T-helper 17 cell (primary cell): ENCODE measurements at regions not wholly inside any gene's neighbourhood (a gene's known extent, or its start where the extent isn't known, plus 50 kb on each side); places are given as distances from the start of the nearest gene placed in this dataset.
A peak's percentile ranks its signal among the peaks of the same experiment; 100 is the strongest.
"Not testable (repeated sequence)": the region's sequence is repeated elsewhere in the genome, so short reads cannot be mapped to it uniquely, and the experiment has no call there.

Source experiments
- ATAC-seq: fragments of 150-1000 bp; cut with Tn5 transposase; 2 replicates; pipeline ENCODE4 v1.10.0; 2021; ENCODE audit warnings: mild to moderate bottlenecking, moderate library complexity
- DNase-seq, 3 donors: peaks; one replicate each; pipeline versions ENCODE4 v3.0.0 to v3.0.0-alpha.2; 2020 to 2021
- H3K9me3 ChIP-seq: one replicate; pipeline ENCODE4 v1.7.0; 2013; ENCODE audit warnings: low read length, mild to moderate bottlenecking; ENCODE audit not compliant: control insufficient read depth, poor library complexity, severe bottlenecking
- H3K27ac Mint-ChIP-seq: one replicate; pipeline ENCODE4 v1.8.0; 2022; ENCODE audit warnings: mild to moderate bottlenecking, moderate library complexity, mixed read lengths
- H3K27me3 Mint-ChIP-seq: one replicate; pipeline ENCODE4 v1.8.0; 2022; ENCODE audit warnings: mixed read lengths
- H3K36me3 Mint-ChIP-seq: one replicate; pipeline ENCODE4 v1.8.0; 2022; ENCODE audit warnings: low read depth, mixed read lengths
- H3K4me1 Mint-ChIP-seq: one replicate; pipeline ENCODE4 v1.8.0; 2022; ENCODE audit warnings: mild to moderate bottlenecking, mixed read lengths
- H3K4me3 Mint-ChIP-seq: one replicate; pipeline ENCODE4 v1.8.0; 2022; ENCODE audit warnings: mild to moderate bottlenecking, moderate library complexity, mixed read lengths

- H3K4me3 Mint-ChIP-seq: no peak overlapping the region
- peaks cover 33% of the 10 kb centered on the region for H3K27me3 Mint-ChIP-seq
- DNase-seq: no peak
- H3K27ac Mint-ChIP-seq: no peak overlapping the region
- no peaks in the 10 kb centered on the region for H3K9me3 ChIP-seq
- ATAC-seq: no peak
- H3K4me1 Mint-ChIP-seq: peaks cover 4% of the 10 kb centered on the region
- H3K36me3 Mint-ChIP-seq: peaks cover 4% of the 10 kb centered on the region
These were observed 56.5 kb upstream of the PAPSS2 start for GRCh38 chr10:87603196-87603595.

DNA sequence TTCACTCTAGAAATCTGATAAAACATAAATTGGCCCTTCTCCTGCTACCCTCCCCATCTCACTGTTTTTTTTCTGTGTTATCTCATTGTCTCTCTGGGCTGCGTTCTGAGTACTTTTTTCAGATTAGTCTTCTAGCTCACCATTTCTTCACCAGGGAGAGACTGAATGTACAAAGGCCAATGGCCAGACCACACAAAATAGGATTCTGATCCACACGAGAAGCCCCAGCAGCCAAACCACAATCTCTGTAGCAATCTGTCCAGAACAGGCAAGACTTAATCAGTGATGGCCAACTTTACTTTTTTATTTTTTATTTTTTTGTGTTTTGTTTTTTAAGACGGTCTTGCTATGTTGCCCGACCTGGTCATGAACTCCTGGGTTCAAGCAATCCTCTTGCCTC, 55.9 kb upstream of the PAPSS2 start:
- H3K9me3 ChIP-seq: no peaks in the 10 kb centered on the region
- no peak overlapping the region for H3K4me3 Mint-ChIP-seq
- H3K27ac Mint-ChIP-seq: peak overlapping the region; percentile 51
- ATAC-seq: no peak
- peaks cover 4% of the 10 kb centered on the region for H3K36me3 Mint-ChIP-seq
- H3K4me1 Mint-ChIP-seq: peaks cover 4% of the 10 kb centered on the region
- peaks cover 35% of the 10 kb centered on the region for H3K27me3 Mint-ChIP-seq
- DNase-seq: no peak

DNA sequence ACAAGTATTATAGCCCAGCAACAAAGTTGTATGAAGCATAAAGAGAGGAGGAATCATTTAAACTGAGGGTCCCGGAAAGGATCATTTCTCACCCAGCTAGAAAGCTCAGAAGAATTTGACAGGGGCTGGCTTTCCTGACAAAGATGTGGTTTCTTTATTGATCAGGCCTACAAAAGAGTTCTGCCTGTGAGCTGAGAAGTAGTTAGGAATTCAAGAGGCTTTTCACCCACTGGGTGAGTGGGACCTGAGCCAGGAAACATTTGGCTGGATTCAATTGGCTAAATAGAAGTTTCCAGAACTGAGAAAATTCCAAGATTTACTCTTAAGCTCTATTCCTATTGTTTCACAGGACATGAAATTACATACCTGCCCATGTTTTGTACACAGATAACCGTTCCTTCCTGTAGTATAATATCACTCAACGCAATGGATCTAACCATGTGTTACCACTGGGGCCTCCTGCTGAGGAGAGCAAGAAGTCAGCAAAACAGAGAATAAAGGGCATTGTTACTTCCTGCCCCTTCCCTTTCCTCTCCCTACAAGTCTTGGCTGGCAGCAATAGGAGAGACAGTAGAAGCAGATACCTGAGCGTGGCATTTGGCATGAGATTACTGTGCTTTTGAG, 53.9 kb upstream of the PAPSS2 start:
- DNase-seq: no peak
- Mint-ChIP-seq H3K36me3 (peaks cover 4% of the 10 kb centered on the region), H3K4me1 (peaks cover 4% of the 10 kb centered on the region), H3K27ac (no peak overlapping the region), H3K27me3 (peaks cover 36% of the 10 kb centered on the region), H3K4me3 (no peak overlapping the region)
- no peaks in the 10 kb centered on the region for H3K9me3 ChIP-seq
- ATAC-seq: no peak

GRCh38 chr10:87608756-87609155, 50.9 kb upstream of the PAPSS2 start:
- no peak for DNase-seq
- ATAC-seq: no peak
- H3K27me3 Mint-ChIP-seq: peaks cover 23% of the 10 kb centered on the region
- no peak overlapping the region for H3K4me3 Mint-ChIP-seq
- H3K9me3 ChIP-seq: no peaks in the 10 kb centered on the region
- H3K27ac Mint-ChIP-seq: no peak overlapping the region
- peaks cover 4% of the 10 kb centered on the region for H3K36me3 Mint-ChIP-seq
- H3K4me1 Mint-ChIP-seq: no peaks in the 10 kb centered on the region

- not testable (repeated sequence) for H3K4me1 Mint-ChIP-seq, H3K4me3 Mint-ChIP-seq, H3K27ac Mint-ChIP-seq, H3K9me3 ChIP-seq, H3K36me3 Mint-ChIP-seq, DNase-seq, ATAC-seq
- H3K27me3 Mint-ChIP-seq: peaks cover 24% of the 10 kb centered on the region
These were observed 50.1 kb upstream of the PAPSS2 start for GRCh38 chr10:87609563-87609962.
